Left ventricle myocardium inferior (tissue), 1 donor: ENCODE measurements at regions not wholly inside any gene's neighbourhood (a gene's known extent, or its start where the extent isn't known, plus 50 kb on each side); places are given as distances from the start of the nearest gene placed in this dataset.

Source experiments
- DNase-seq: peaks from one replicate; pipeline ENCODE4 v3.0.0-alpha.2; 2020
- H3K27ac ChIP-seq: fragments of 200-600 bp; replicated peaks from 2 replicates; pipeline ENCODE4 v1.8.0; 2021
- H3K27me3 ChIP-seq: fragments of 200-600 bp; 2 replicates; pipeline ENCODE4 v1.8.0; 2021; ENCODE audit warnings: low read depth
- H3K36me3 ChIP-seq: fragments of 200-600 bp; 2 replicates; pipeline ENCODE4 v1.8.0; 2021
- H3K4me1 ChIP-seq: fragments of 200-600 bp; 2 replicates; pipeline ENCODE4 v1.8.0; 2021
- H3K4me3 ChIP-seq: fragments of 200-600 bp; 2 replicates; pipeline ENCODE4 v1.8.0; 2021; ENCODE audit warnings: mild to moderate bottlenecking, moderate library complexity
- H3K9me3 ChIP-seq: fragments of 200-600 bp; replicated peaks from 2 replicates; pipeline ENCODE4 v1.8.0; 2021
- CTCF ChIP-seq: fragments of 200-600 bp; IDR thresholded peaks from 2 replicates; pipeline ENCODE4 v1.8.0; 2021; ENCODE audit warnings: antibody characterized with exemption, mild to moderate bottlenecking, borderline replicate concordance
- intact Hi-C: fragments of 100-400 bp; cut with micrococcal nuclease; formaldehyde crosslinking; loops from one replicate; pipeline ENCODE4 v1.11.0; 2022
- donor health status: DM: no; HTN: yes; CAD: no; lungs with severe emphysema.

DNA sequence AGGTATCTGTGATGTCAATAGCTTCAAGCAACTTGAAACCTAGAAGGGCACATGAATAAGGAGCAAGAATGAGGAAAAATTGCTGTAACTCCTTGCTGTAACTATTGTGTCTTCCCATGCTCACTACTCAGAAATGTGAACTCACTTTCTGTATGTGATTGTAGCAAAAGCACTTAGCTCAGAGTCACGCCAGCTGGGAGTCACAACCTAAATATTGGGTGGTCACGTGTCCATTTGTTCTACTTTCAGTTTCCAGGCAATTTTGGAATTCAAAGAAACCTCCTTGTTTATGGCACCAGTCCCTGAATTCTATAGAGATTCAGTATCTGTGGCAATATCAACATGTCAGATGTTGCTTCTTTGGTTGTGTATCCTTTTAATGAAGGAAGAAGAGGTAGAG, 241.6 kb upstream of the AZI2 start:
- no peak for TF ChIP-seq CTCF
- no peaks in the 10 kb centered on the region for H3K4me1 ChIP-seq
- H3K36me3 ChIP-seq: no peaks in the 10 kb centered on the region
- intact Hi-C loops: no loop called here
- DNase-seq: no peak
- H3K9me3 ChIP-seq: no peaks in the 10 kb centered on the region
- H3K4me3 ChIP-seq: no peak overlapping the region
- no peak overlapping the region for H3K27ac ChIP-seq
- H3K27me3 ChIP-seq: no peaks in the 10 kb centered on the region

GRCh38 chr3:28590860-28591259, 242.2 kb upstream of the AZI2 start:
- Histone ChIP-seq H3K9me3 (no peaks in the 10 kb centered on the region), H3K4me1 (no peaks in the 10 kb centered on the region), H3K27ac (no peak overlapping the region), H3K4me3 (no peak overlapping the region), H3K36me3 (no peaks in the 10 kb centered on the region), H3K27me3 (no peaks in the 10 kb centered on the region)
- intact Hi-C loops: no loop called here
- no peak for TF ChIP-seq CTCF
- no peak for DNase-seq

DNA sequence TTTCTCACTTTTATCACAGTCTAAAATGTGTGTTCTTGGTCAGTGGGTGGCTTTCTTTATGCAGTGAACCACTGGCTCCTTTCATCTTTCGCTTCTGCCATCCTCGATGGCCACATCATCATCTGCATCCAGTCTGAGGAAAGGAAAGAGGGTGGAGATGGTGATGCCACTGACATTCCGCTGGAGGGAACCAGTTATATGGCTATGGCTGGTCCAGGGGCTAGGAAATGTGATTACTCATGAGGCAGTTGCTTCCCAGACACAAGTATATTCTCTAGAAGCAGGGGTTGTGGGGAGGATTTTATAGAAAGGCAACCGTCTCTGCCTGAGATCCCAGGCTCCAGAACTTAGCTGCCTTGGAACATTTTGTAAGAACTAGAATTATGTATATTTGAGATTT, 246.7 kb upstream of the AZI2 start:
- H3K4me3 ChIP-seq: no peak overlapping the region
- no peak for TF ChIP-seq CTCF
- H3K9me3 ChIP-seq: no peaks in the 10 kb centered on the region
- intact Hi-C loops: no loop called here
- H3K27ac ChIP-seq: no peak overlapping the region
- H3K36me3 ChIP-seq: no peaks in the 10 kb centered on the region
- DNase-seq: no peak
- H3K4me1 ChIP-seq: no peaks in the 10 kb centered on the region
- H3K27me3 ChIP-seq: no peaks in the 10 kb centered on the region

DNA sequence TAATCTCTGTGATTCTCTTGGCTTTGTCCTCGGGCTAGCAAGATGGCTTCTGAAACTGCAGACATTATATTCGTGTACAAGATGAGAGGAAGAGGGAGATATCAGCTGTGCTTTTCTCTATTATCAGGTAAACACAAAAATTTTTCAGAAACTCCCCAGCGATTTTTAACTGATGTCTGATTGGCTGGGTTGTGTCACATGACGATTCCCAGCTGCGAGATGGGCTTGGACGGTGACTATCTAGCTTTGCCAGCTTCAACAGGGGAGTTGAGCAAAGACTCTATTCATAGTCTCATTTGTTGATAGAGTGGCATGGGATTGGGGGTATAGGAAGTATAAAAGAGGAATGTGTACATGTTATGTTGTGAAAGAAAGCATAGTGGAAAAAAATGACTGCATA, 248.8 kb upstream of the AZI2 start:
- H3K36me3 ChIP-seq: no peaks in the 10 kb centered on the region
- intact Hi-C loops: no loop called here
- no peak overlapping the region for H3K4me3 ChIP-seq
- no peak for DNase-seq
- H3K27me3 ChIP-seq: no peaks in the 10 kb centered on the region
- no peaks in the 10 kb centered on the region for H3K9me3 ChIP-seq
- no peak for TF ChIP-seq CTCF
- no peaks in the 10 kb centered on the region for H3K4me1 ChIP-seq
- no peak overlapping the region for H3K27ac ChIP-seq

DNA sequence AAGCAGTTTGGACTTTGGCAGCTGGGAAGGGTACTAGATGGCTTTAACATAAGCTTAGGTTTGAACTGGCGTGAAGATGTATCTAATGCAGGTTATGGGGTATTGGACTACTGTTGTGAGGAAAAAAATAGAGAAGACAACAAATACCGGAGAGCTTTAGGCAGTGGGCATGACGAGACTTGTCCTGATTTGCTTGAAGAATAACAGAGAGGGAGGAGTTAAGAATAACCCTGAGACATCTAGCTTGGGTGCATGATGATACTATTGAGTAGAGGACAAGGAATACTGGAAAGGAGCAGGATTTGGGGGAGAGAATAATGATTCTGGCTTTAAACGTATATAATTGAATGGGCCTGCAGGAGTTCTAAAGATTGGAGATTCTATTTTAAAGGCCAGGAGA, 249.5 kb upstream of the AZI2 start:
- no peak overlapping the region for H3K4me3 ChIP-seq
- H3K27ac ChIP-seq: no peak overlapping the region
- no peak for DNase-seq
- TF ChIP-seq CTCF: no peak
- no peaks in the 10 kb centered on the region for H3K27me3 ChIP-seq
- intact Hi-C loops: no loop called here
- H3K9me3 ChIP-seq: no peaks in the 10 kb centered on the region
- no peaks in the 10 kb centered on the region for H3K4me1 ChIP-seq
- no peaks in the 10 kb centered on the region for H3K36me3 ChIP-seq

- H3K4me1 ChIP-seq: no peaks in the 10 kb centered on the region
- H3K9me3 ChIP-seq: no peaks in the 10 kb centered on the region
- no peak for TF ChIP-seq CTCF
- DNase-seq: no peak
- no peaks in the 10 kb centered on the region for H3K27me3 ChIP-seq
- no peak overlapping the region for H3K4me3 ChIP-seq
- intact Hi-C loops: no loop called here
- no peak overlapping the region for H3K27ac ChIP-seq
- H3K36me3 ChIP-seq: no peaks in the 10 kb centered on the region
These were observed 252.7 kb upstream of the AZI2 start for GRCh38 chr3:28601291-28601690.
